ENCODE measurements at regions not wholly inside any gene's neighbourhood (a gene's known extent, or its start where the extent isn't known, plus 50 kb on each side); places are given as distances from the start of the nearest gene placed in this dataset.

GRCh38 chr10:81444242-81444929 is 430.6 kb upstream of the NRG3 start:
- TF ChIP-seq JUND (CRISPR knock-in tag; IDR thresholded peaks at IDR 0.05) (no peak), RAD21 (CRISPR knock-in tag; IDR thresholded peaks at IDR 0.05) (no peak), ZNF274 (CRISPR knock-in tag; IDR thresholded peaks at IDR 0.05) (no peak), CHD2 (IDR thresholded peaks at IDR 0.05; ENCODE audit: low read depth, low read length) (no peak), ZNF180 (CRISPR knock-in tag; IDR thresholded peaks at IDR 0.05; ENCODE audit: borderline replicate concordance, low read depth) (no peak), CBX2 (IDR thresholded peaks at IDR 0.05; ENCODE audit: low read depth, low read length) (no peak), CBX2 (CRISPR knock-in tag; IDR thresholded peaks at IDR 0.05; ENCODE audit: low read depth) (no peak), POLR2AphosphoS2 (IDR thresholded peaks at IDR 0.05; ENCODE audit: low read depth, low read length) (no peak), FOXP4 (CRISPR knock-in tag; IDR thresholded peaks at IDR 0.05) (no peak), GATAD2A (CRISPR knock-in tag; IDR thresholded peaks at IDR 0.05) (no peak), RNF2 (conservative IDR thresholded peaks at IDR 0.05; ENCODE audit: low read depth) (no peak), SIN3A (IDR thresholded peaks at IDR 0.05; ENCODE audit: borderline replicate concordance, low read depth, low read length) (no peak), KLF12 (CRISPR knock-in tag; IDR thresholded peaks at IDR 0.05; ENCODE audit: borderline replicate concordance) (no peak), EZH2 (conservative IDR thresholded peaks at IDR 0.05; ENCODE audit: low read depth, low read length) (no peak)

All from HepG2 (cell line).